GM12878 (cell line): ENCODE measurements at regions not wholly inside any gene's neighbourhood (a gene's known extent, or its start where the extent isn't known, plus 50 kb on each side); places are given as distances from the start of the nearest gene placed in this dataset.

ENCODE experiments used
- ATAC-seq: fragments of 200-7000 bp; cut with Tn5 transposase; 3 replicates; pipeline ENCODE4 v1.9.1; 2020; ENCODE audit warnings: mild to moderate bottlenecking, moderate library complexity
- BruUV-seq: library from RNA; stranded (reverse); fragments of 400-500 nt; replicated peaks from 2 replicates; lab custom pipeline; 2021; lab: Mats Ljungman, UMichigan
- CTCF ChIA-PET: fragments of 300-600 bp; sonication (Branson Sonifier 250); formaldehyde crosslinking; extraction: SDS; loops from one replicate; lab custom pipeline; 2021; ENCODE audit warnings: inconsistent platforms; lab: Yijun Ruan, JAX
- POLR2A ChIA-PET: fragments of 350-600 bp; formaldehyde crosslinking; extraction: SDS; loops from one replicate; lab custom pipeline; 2021; ENCODE audit warnings: inconsistent platforms; lab: Charles Lee
- RAD21 ChIA-PET: fragments of 300-600 bp; sonication (Branson Sonifier 250); formaldehyde crosslinking; loops from one replicate; lab custom pipeline; 2023; ENCODE audit warnings: antibody characterized with exemption; ENCODE audit not compliant: unreplicated experiment; lab: Charles Lee
- SMC1A ChIA-PET: fragments of 300-600 bp; sonication (Branson Sonifier 250); formaldehyde crosslinking; loops from one replicate; lab custom pipeline; 2023; ENCODE audit not compliant: unreplicated experiment, uncharacterized antibody; lab: Charles Lee
- DNase-seq: peaks from one replicate; pipeline ENCODE4 v3.0.0-alpha.2; 2011; ENCODE audit warnings: low read depth, low spot score
- FAIRE-seq: peaks from 3 replicates; lab custom pipeline; 2011; peaks lifted over from hg19 to GRCh38; lab: Jason Lieb, UNC
- H2AFZ ChIP-seq: 2 replicates; pipeline ENCODE4 v1.6.0; 2011; ENCODE audit warnings: low read depth, low read length, control low read depth; ENCODE audit not compliant: control insufficient read depth
- H3K27ac ChIP-seq: 2 replicates; pipeline ENCODE4 v1.5.1; 2011; ENCODE audit warnings: control low read depth; ENCODE audit not compliant: control insufficient read depth, insufficient read depth
- H3K27me3 ChIP-seq, 2 experiments: replicated peaks in 1 of 2; 2 replicates each; pipeline versions ENCODE4 v1.6.0 to v1.6.1; 2011; ENCODE audit warnings: low read length in 1 of 2; ENCODE audit not compliant: control insufficient read depth in 2 of 2, insufficient read depth in 2 of 2
- H3K36me3 ChIP-seq, 2 experiments: 2 replicates each; pipeline ENCODE4 v1.5.1; 2011; ENCODE audit warnings: low read length in 1 of 2; ENCODE audit not compliant: control insufficient read depth in 2 of 2, insufficient read depth in 2 of 2
- H3K4me1 ChIP-seq: 2 replicates; pipeline ENCODE4 v1.6.1; 2011; ENCODE audit warnings: mild to moderate bottlenecking, low read length, moderate library complexity, mixed read lengths; ENCODE audit not compliant: control insufficient read depth, insufficient read depth
- H3K4me2 ChIP-seq: 2 replicates; pipeline ENCODE4 v1.6.0; 2011; ENCODE audit warnings: control low read depth; ENCODE audit not compliant: control insufficient read depth, insufficient read depth
- H3K4me3 ChIP-seq: fragments of 200-600 bp; sonication (generic); 2 replicates; pipeline ENCODE4 v1.5.1; 2016
- H3K79me2 ChIP-seq: 2 replicates; pipeline ENCODE4 v1.6.0; 2011; ENCODE audit warnings: low read length; ENCODE audit not compliant: control insufficient read depth, insufficient read depth
- H3K9ac ChIP-seq: 2 replicates; pipeline ENCODE4 v1.8.0; 2011; ENCODE audit warnings: low read length, control low read depth, mixed read lengths; ENCODE audit not compliant: control insufficient read depth, insufficient read depth
- H3K9me3 ChIP-seq: replicated peaks from 3 replicates; pipeline ENCODE4 v1.5.1; 2011; ENCODE audit warnings: mild to moderate bottlenecking, low read length; ENCODE audit not compliant: control insufficient read depth, insufficient read depth
- H4K20me1 ChIP-seq: 2 replicates; pipeline ENCODE4 v1.6.0; 2011; ENCODE audit not compliant: control insufficient read depth, insufficient read depth
- ASH2L ChIP-seq: fragments of 300-600, 200-600 bp; sonication (generic); IDR thresholded peaks from 2 replicates; pipeline ENCODE4 v1.6.1; 2017; ENCODE audit warnings: low read depth, mild to moderate bottlenecking, borderline replicate concordance
- BMI1 ChIP-seq: fragments of 450-650 bp; IDR thresholded peaks from 2 replicates; pipeline ENCODE4 v1.6.1; 2016; ENCODE audit warnings: mild to moderate bottlenecking, moderate library complexity, borderline replicate concordance
- CBFB ChIP-seq: IDR thresholded peaks from 2 replicates; pipeline ENCODE4 v1.6.1; 2016; ENCODE audit warnings: antibody characterized with exemption, low read depth
- E2F4 ChIP-seq: IDR thresholded peaks from 2 replicates; pipeline ENCODE4 v1.6.1; 2012; ENCODE audit warnings: low read depth, low read length, improper control_type of control experiment
- EGR1 ChIP-seq, 2 experiments: IDR thresholded peaks; 1 replicate in 1 of 2; 2 replicates in 1 of 2; pipeline ENCODE4 v1.6.1; 2011 to 2012; ENCODE audit warnings: low read depth in 2 of 2, low read length in 2 of 2, borderline replicate concordance in 1 of 2, mild to moderate bottlenecking in 1 of 2, moderate library complexity in 1 of 2
- ESRRA ChIP-seq: IDR thresholded peaks from 2 replicates; pipeline ENCODE4 v1.6.1; 2012; ENCODE audit warnings: mild to moderate bottlenecking, low read length, improper control_type of control experiment
- EZH2 ChIP-seq: IDR thresholded peaks from 2 replicates; pipeline ENCODE4 v1.6.1; 2012; ENCODE audit warnings: low read depth, mild to moderate bottlenecking, control low read depth, inconsistent platforms, low read length, borderline replicate concordance; ENCODE audit not compliant: control insufficient read depth
- FOS ChIP-seq: IDR thresholded peaks from 3 replicates; pipeline ENCODE4 v1.6.1; 2011; ENCODE audit warnings: borderline replicate concordance; ENCODE audit not compliant: insufficient read length; ENCODE audit errors: extremely low read depth
- FOXM1 ChIP-seq: IDR thresholded peaks from 2 replicates; pipeline ENCODE4 v1.6.1; 2012; ENCODE audit warnings: low read depth, mild to moderate bottlenecking, inconsistent platforms, low read length, moderate library complexity
- GATAD2B ChIP-seq: fragments of 450-650 bp; conservative IDR thresholded peaks from 2 replicates; pipeline ENCODE4 v1.6.1; 2017; ENCODE audit warnings: low read depth, mild to moderate bottlenecking, moderate library complexity
- HCFC1 ChIP-seq: fragments of 150-350 bp; IDR thresholded peaks from 2 replicates; pipeline ENCODE4 v1.6.1; 2014; ENCODE audit warnings: low read length
- MAX ChIP-seq: IDR thresholded peaks from 2 replicates; pipeline ENCODE4 v1.6.1; 2012; ENCODE audit warnings: low read depth, low read length, improper control_type of control experiment
- MTA2 ChIP-seq: fragments of 450-650 bp; IDR thresholded peaks from 2 replicates; pipeline ENCODE4 v1.6.1; 2016; ENCODE audit warnings: low read depth, mild to moderate bottlenecking, moderate library complexity
- MXI1 ChIP-seq: fragments of 150-350 bp; IDR thresholded peaks from 2 replicates; pipeline ENCODE4 v1.6.1; 2011; ENCODE audit warnings: low read depth, mild to moderate bottlenecking, inconsistent platforms, low read length, improper control_type of control experiment
- NR2F1 ChIP-seq: fragments of 450-650 bp; conservative IDR thresholded peaks from 2 replicates; pipeline ENCODE4 v1.6.1; 2017; ENCODE audit warnings: mild to moderate bottlenecking
- PML ChIP-seq: IDR thresholded peaks from 2 replicates; pipeline ENCODE4 v1.6.1; 2012; ENCODE audit warnings: low read length, inconsistent platforms
- SMAD1 ChIP-seq: fragments of 450-650 bp; IDR thresholded peaks from 2 replicates; pipeline ENCODE4 v1.6.1; 2018; ENCODE audit warnings: mild to moderate bottlenecking, low read depth; ENCODE audit not compliant: partially characterized antibody
- SPI1 ChIP-seq: IDR thresholded peaks from 2 replicates; pipeline ENCODE4 v1.6.1; 2011; ENCODE audit warnings: low read depth, mild to moderate bottlenecking, low read length, moderate library complexity, borderline replicate concordance; ENCODE audit not compliant: insufficient read depth
- STAT1 ChIP-seq: fragments of 450-650 bp; conservative IDR thresholded peaks from 2 replicates; pipeline ENCODE4 v1.6.1; 2014; ENCODE audit warnings: antibody characterized with exemption, mild to moderate bottlenecking
- TCF3 ChIP-seq: IDR thresholded peaks from 2 replicates; pipeline ENCODE4 v1.6.1; 2012; ENCODE audit warnings: low read depth, mild to moderate bottlenecking, low read length, borderline replicate concordance; ENCODE audit not compliant: insufficient read depth
- USF1 ChIP-seq: IDR thresholded peaks from 2 replicates; pipeline ENCODE4 v1.6.1; 2011; ENCODE audit warnings: borderline replicate concordance, low read depth, mild to moderate bottlenecking, moderate library complexity, mixed read lengths, low read length; ENCODE audit not compliant: insufficient read depth; ENCODE audit errors: extremely low read length
- ZBED1 ChIP-seq: IDR thresholded peaks from 2 replicates; pipeline ENCODE4 v1.6.1; 2016; ENCODE audit warnings: borderline replicate concordance
- ZNF217 ChIP-seq: fragments of 450-650 bp; IDR thresholded peaks from 2 replicates; pipeline ENCODE4 v1.6.1; 2017; ENCODE audit warnings: antibody characterized with exemption, mild to moderate bottlenecking
- ZNF622 ChIP-seq: fragments of 450-650 bp; IDR thresholded peaks from 2 replicates; pipeline ENCODE4 v1.6.1; 2017; ENCODE audit warnings: mild to moderate bottlenecking, inconsistent platforms
- whole genome bisulfite sequencing: methylation state at CpG from one replicate; pipeline ENCODE4 v1.1.6; 2016; ENCODE audit warnings: low lambda C conversion rate; ENCODE audit not compliant: insufficient replicate concordance, insufficient coverage; ENCODE audit errors: missing lambda C conversion rate; 5-methylcytosine and 5-hydroxymethylcytosine counted together
- in situ Hi-C: fragments of 300-500 bp; cut with MboI; formaldehyde crosslinking; loops from 9 replicates; pipeline ENCODE4 v1.14.3; 2018; ENCODE audit warnings: mixed read lengths
- intact Hi-C: fragments of 100-400 bp; cut with micrococcal nuclease; formaldehyde crosslinking; loops from one replicate; pipeline ENCODE4 v1.14.2; 2022; ENCODE audit not compliant: unreplicated experiment

DNA sequence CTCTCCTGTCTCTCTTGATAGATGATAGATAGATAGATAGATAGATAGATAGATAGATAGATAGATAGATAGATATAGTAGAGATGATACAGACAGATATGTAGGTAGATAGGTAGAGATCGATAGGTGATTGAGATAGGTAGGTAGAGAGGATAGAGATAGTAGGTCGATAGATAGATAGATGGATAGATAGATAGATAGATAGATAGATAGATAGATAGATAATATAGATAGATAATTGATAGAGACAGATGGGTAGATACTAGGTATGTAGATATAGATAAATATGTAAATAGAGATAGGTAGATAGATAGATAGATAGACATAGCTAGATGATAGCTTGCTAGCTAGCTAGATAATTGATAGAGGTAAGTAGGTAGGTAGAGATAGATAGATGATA lies 1154.2 kb upstream of the AUTS2 start (continued):
- TF ChIP-seq E2F4, result no peak
- no peak for TF ChIP-seq STAT1
- TF ChIP-seq BMI1, result no peak
- TF ChIP-seq ZNF217, result no peak
- no peak for TF ChIP-seq FOXM1
- no peak for TF ChIP-seq ESRRA
- TF ChIP-seq SPI1, result no peak
- TF ChIP-seq MTA2, result no peak

GRCh38 chr7:68444956-68445355 lies 1153.3 kb upstream of the AUTS2 start:
- 0% methylated on average over 3 of the region's 3 CpGs for WGBS
- no peak overlapping the region for H3K27ac ChIP-seq
- H4K20me1 ChIP-seq, result no peaks in the 10 kb centered on the region
- no peak overlapping the region for H3K4me3 ChIP-seq
- in situ Hi-C loops, result no loop called here
- FAIRE-seq (no peak), ATAC-seq (no peak)
- H3K9ac ChIP-seq, result no peak overlapping the region
- no peaks in the 10 kb centered on the region for H3K4me1 ChIP-seq
- no peak overlapping the region for H2AFZ ChIP-seq
- ChIA-PET POLR2A (no interaction called here), SMC1A (no interaction called here), RAD21 (no interaction called here), CTCF (interaction anchor here (0.6 kb wide), 1 partner anchor 1354 kb away, joined by 3 read pairs; no protein-coding TSS in a partner anchor)
- H3K79me2 ChIP-seq, result no peaks in the 10 kb centered on the region
- H3K4me2 ChIP-seq, result no peak overlapping the region
- H3K9me3 ChIP-seq, result no peaks in the 10 kb centered on the region
- BruUV-seq, result no TSS peak
- no peaks in the 10 kb centered on the region for H3K36me3 ChIP-seq
- no peaks in the 10 kb centered on the region for H3K27me3 ChIP-seq
- TF ChIP-seq MTA2 (no peak), GATAD2B (no peak), MAX (no peak), CBFB (no peak), SMAD1 (no peak), FOS (no peak), PML (no peak), MXI1 (no peak), NR2F1 (no peak), ZBED1 (no peak), USF1 (no peak), HCFC1 (no peak), ZNF622 (no peak), EZH2 (no peak), ASH2L (no peak), TCF3 (no peak), EGR1 (IDR thresholded peaks at IDR 0.05; ENCODE audit: borderline replicate concordance in 1 of 2, low read depth in 2 of 2, low read length in 2 of 2) (no peak)
- TF ChIP-seq, all 136 proteins: peak for 0
- intact Hi-C loops, result no loop called here
- no peak for DNase-seq
